HG03558 (cell line): ENCODE measurements at regions not wholly inside any gene's neighbourhood (a gene's known extent, or its start where the extent isn't known, plus 50 kb on each side); places are given as distances from the start of the nearest gene placed in this dataset.

Experiments
- ATAC-seq: cut with Tn5 transposase; IDR thresholded peaks from one replicate; pipeline ENCODE4 v1.9.1; 2021; ENCODE audit warnings: moderate number of reproducible peaks; ENCODE audit not compliant: unreplicated experiment; ENCODE audit errors: extremely low read depth

DNA sequence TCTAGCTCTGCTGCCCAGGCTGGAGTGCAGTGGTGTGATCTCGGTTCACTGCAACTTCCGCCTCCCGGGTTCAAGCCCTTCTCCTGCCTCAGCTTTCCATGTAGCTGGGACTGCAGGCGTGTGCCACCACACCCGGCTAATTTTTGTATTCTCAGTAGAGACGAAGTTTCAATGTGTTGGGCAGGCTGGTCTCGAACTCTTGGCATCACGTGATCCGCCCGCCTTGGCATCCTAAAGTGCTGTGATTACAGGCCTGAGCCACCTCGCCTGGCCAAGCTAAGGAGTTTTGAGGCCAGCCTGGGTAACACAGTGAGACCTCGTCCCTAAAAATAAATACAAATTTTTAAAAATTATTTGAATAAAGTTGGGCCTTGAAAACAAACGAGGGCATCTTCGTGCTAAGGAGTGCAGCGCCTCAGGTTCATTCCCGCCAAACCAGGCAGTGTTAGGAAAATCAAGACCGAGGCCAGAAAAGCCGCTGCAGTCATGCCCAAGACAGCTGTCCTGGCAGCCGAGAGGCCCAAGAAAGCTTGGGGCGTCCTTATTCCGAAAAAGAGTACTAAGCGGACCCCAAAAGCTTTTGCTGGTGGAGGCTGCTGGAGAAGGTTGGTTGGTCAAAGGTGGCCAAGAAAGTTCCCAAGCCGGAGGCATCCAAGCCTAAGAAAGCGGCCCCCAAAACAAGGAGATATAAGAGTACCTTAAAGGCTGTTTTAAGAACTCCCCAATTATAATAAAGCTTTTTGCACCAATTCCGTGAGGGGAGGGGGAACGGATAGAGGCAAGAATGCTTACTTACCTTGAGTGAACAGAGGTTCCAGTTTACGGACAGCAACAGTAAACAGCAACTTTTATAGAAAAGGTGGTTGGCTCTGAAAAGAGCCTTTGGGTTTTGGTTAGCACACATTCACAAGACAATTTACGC is 109.0 kb downstream of the HFE start:
- ATAC-seq, result no peak

DNA sequence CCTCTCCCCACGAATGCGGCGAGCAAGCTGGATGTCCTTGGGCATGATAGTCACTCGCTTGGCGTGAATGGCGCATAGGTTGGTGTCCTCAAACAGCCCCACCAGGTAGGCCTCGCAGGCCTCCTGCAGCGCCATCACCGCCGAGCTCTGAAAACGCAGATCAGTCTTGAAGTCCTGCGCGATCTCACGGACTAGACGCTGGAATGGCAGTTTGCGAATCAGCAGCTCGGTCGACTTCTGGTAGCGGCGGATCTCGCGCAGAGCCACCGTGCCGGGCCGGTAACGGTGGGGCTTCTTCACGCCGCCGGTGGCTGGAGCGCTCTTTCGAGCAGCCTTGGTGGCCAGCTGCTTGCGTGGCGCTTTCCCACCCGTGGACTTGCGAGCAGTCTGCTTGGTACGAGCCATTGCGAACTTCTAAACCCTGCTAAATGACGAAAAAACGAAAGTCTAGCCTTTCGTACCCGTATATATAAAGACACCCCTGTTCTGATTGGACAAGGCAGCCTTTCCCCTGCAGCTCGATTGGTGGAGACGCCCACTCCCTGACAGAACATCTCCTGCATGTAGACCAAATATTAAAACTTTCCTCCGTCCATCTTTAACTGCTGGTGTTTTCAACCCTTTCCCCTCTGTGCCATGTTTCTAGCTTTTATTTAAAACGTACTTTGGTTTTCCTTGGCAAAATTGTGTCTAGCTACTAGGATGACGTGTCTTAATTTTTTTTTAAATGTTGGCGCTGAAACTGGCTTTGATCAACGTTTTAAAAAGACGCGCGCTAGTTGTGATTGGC is 109.8 kb downstream of the HFE start:
- ATAC-seq, result peak; percentile 27

DNA sequence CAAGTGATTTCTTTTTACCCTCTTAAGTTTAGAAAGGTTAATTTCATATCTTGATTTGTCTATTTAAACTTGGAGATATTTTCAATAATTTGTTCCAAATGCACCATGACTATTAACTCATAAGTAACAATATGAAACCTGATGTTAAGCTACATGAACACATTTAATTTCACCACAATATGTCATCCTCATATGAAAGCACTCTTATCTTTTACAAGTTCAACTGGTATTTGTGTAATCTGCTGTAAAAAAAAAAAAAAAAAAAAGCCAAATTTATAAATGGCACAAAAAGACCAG is 110.4 kb downstream of the HFE start:
- ATAC-seq, result no peak

DNA sequence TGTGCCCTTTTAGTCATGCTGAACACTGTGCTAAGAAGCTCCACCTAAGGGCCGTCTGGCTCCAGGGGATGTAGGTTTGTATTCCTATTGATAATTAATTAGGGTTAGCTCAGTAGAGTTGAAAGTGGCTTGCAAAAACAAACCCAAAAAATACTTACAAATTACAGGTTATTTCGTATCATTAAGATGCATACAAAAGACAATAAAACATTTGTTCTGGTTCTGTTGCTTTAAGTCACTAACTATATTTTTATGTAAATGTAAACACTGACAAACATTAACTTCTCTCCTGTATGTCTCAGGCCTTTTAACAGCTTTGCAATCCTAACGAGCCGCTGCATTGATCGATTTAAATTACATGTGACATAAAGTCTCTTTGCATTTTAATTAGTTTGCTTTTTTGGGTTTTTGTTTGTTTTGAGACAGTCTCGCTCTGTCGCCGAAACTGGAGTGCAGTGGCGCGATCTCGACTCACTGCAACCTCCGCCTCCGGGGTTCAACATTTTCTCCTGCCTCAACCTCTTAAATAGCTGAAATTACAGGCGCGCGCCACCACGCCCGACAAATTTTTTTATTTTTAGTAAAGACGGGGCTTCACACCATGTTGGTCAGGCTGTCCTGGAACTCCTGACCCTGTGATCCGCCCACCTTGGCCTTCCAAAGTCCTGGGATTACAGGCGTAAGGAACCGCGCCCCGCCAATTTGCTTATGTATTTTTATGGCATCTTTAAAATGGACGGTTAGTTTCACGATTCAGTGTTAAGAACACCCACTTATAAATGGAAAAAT is 110.9 kb downstream of the HFE start:
- ATAC-seq, result no peak

GRCh38 chr6:26198722-26199056 is 111.5 kb downstream of the HFE start:
- no peak for ATAC-seq

DNA sequence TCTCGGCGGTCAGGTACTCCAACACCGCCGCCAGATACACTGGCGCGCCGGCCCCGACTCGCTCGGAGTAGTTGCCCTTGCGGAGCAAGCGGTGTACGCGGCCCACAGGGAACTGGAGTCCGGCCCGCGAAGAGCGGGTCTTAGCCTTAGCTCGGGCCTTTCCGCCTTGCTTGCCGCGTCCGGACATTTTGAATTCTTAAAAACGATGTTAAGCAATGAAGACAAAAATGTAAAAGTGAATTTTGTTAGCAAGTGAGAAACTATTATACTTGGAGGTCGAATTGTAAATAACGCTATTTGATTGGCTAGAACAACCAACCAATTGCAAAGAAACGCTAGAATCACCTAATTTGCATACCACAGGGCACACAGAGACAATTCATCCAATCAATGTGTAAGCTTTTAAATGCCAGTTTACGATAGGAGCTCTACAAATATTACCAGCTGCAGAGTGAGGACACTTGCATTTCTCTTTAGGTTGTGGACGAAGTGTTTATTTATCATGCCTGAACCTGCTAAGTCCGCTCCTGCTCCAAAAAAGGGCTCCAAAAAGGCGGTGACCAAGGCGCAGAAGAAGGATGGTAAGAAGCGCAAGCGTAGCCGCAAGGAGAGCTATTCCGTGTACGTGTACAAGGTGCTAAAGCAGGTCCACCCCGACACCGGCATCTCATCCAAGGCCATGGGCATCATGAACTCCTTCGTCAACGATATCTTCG is 112.0 kb downstream of the HFE start:
- peak; percentile 34 for ATAC-seq

DNA sequence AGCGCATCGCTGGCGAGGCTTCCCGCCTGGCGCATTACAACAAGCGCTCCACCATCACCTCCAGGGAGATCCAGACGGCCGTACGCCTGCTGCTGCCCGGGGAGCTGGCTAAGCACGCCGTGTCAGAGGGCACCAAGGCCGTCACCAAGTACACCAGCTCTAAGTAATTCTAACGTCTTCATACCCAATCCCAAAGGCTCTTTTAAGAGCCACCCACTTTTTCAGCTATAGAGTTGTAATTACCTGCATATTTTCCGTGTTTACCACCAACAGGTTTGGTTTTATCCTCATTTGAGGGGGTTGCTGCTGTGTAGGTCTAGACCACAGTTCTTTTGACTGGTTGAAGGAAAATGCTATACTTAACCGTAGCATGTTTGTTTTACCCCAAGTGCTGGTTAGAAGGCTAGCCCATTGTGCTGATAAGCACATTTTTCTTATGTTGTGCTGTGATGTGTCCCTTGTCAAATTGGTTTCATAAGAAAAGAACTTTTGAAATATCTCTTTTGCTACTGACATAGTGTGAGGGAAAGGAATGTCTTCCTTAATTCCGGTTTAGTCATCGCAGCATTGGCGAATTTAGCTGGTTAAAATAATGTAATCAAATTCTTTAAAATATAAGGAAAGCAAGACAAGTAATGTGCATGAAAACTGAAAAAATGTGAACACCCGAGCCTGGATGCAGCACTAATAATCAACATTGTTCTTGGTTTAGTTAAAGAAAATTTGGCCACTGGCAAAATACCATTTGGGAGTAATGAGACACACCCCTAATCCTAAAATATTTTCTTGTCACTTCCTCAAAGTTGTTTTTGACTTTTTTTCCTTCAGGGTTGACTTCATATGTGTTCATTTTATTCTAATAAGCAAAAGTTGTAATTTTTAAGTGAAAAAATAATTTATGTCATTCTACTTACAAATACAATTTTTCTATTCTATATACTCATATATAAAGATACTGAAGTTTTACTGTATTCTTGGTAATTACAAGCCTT is 112.8 kb downstream of the HFE start:
- ATAC-seq, result no peak

DNA sequence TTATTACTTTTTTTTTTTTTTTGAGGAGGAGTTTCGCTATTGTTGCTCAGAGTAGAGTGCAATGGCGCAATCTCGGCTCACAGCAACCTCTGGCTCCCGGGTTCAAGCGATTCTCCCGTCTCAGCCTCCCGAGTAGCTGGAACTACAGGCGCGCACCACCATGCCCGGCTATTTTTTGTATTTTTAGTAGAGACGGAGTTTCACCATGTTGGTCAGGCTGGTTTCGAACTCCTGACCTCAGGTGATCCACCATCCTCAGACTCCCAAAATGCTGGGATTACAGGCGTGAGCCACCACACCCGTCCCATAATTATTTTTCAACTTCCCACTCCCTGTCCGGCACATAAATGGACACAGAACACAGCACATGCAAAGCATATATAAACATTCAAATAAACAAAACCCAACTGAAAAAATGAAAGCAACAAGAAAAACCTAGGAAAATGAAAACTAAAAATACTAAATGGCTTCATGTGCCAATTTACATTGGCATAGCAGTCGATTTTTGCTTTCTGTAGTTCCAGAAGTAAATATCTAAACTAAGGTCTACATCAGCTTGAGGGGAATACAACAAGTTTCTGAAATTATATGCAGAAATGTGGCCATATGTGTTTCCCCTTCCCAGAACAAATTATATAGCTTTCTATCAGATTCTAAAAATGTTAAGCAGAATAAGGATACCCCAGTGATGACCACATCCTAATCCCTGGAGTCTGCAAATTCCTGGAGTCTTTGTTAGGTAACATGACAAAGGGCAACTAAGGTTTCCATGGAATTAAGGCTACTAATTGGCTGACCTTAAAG is 113.9 kb downstream of the HFE start:
- ATAC-seq, result no peak

GRCh38 chr6:26202201-26202611 is 115.0 kb downstream of the HFE start:
- no peak for ATAC-seq

GRCh38 chr6:26202811-26203583 is 115.8 kb downstream of the HFE start:
- no peak for ATAC-seq

- ATAC-seq, result no peak
These were observed 117.3 kb downstream of the HFE start for GRCh38 chr6:26204332-26205160.

- ATAC-seq, result no peak
These were observed 118.0 kb downstream of the HFE start for GRCh38 chr6:26205161-26205624.

- no peak for ATAC-seq
These were observed 118.7 kb downstream of the HFE start for GRCh38 chr6:26205625-26206574.

DNA sequence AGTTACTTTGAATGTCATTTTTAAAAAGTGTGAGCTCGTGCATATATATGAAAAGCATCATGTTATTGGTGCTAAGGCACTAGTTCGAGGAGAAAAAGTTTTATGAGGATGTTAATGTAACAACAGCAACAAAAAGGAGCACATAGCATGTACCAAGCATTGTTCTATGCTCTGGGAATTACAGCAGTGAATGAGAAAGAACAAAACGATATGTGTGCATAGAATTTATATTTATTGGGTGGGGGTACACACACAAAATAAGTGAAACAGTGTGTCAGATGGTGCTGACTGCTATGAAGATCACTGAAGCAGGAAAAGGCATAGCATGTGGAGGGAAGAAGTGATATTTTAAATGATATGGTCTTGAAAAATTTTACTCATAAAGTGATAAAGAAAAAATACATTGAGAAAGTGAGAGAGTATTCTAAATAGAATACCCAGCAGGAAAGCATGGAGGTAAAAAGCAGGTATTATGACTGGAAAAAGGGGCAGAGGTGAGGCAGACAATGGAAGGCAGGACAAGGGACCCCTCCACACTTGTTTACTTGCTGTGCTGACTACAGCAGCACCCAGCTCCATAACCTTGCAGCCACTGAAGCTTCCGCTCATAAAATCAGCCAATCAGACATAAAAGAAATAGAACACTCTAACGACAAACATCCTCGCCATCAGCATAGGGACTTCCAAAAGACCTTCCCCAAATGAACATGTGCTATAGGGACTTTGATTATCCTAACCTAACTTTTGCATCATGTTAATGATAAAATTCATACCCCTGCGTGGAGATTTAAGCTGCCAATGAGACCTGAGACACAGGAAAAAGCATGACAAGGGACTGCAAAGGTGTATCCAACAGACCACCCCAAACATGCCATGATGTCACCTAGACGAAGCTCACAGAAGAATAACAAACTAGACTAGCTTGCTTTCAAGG is 119.9 kb downstream of the HFE start:
- no peak for ATAC-seq
